ENCODE measurements at regions not wholly inside any gene's neighbourhood (a gene's known extent, or its start where the extent isn't known, plus 50 kb on each side); places are given as distances from the start of the nearest gene placed in this dataset.

- Mint-ChIP-seq H3K9me3 (no peaks in the 10 kb centered on the region), H3K36me3 (no peaks in the 10 kb centered on the region), H3K27me3 (peaks cover 3 to 5% of the 10 kb centered on the region in 2 donors), H3K4me3 (no peak overlapping the region), H3K4me1 (no peaks in the 10 kb centered on the region), H3K27ac (no peak overlapping the region)
- no peak for ATAC-seq (replicated peaks)
- no peak for DNase-seq
These were observed 130.1 kb downstream of the ADAMTS1 start for GRCh38 chr21:26715116-26715515.

- H3K27me3 Mint-ChIP-seq = no peaks in the 10 kb centered on the region
These were observed 135.1 kb downstream of the ADAMTS1 start for GRCh38 chr21:26710155-26710554.

GRCh38 chr21:26709090-26709489 lies 136.0 kb upstream of the CYYR1 start:
- H3K36me3 Mint-ChIP-seq = no peaks in the 10 kb centered on the region
- no peak for ATAC-seq (replicated peaks)
- H3K27ac Mint-ChIP-seq = no peak overlapping the region
- no peaks in the 10 kb centered on the region for H3K4me1 Mint-ChIP-seq
- H3K9me3 Mint-ChIP-seq = no peaks in the 10 kb centered on the region
- DNase-seq = no peak
- H3K4me3 Mint-ChIP-seq = no peak overlapping the region
- no peaks in the 10 kb centered on the region for H3K27me3 Mint-ChIP-seq

More at GRCh38 chr21:26710155-26710554, 135.1 kb downstream of the ADAMTS1 start:
- Mint-ChIP-seq H3K9me3 (no peaks in the 10 kb centered on the region), H3K36me3 (no peaks in the 10 kb centered on the region), H3K4me1 (no peaks in the 10 kb centered on the region), H3K4me3 (no peak overlapping the region), H3K27ac (no peak overlapping the region)
- DNase-seq = no peak
- ATAC-seq (replicated peaks) = no peak

DNA sequence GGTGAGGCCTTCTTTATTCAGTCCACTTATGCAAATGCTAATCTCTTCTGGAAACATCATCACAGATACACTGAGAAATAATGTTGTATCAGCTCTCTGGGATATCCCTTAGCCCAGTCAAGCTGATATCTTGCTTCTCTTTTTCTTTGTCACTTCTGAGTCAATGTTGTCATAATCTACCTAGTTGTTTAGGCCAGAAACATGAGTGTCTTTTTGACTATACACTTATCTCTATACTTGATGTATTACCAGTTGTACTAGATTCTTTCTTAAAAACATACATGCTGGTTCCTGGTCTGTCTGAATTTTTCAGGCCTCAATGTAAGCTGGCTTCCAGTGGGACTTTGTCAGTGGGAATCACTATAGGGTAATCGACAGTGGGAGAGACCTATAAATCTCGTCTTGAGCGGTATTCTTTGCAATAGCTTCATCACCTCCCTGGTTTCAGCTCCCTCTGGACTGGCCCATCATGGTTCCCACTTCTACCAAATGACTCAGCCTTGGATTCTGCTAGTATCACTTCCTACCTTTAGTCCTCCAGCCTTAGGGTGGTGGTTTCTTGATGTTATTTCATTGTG lies 135.2 kb upstream of the CYYR1 start:
- peak; percentile 54 to 65 for ATAC-seq (replicated peaks)
- Mint-ChIP-seq H3K4me3 (no peak overlapping the region), H3K27me3 (no peaks in the 10 kb centered on the region), H3K36me3 (no peaks in the 10 kb centered on the region), H3K27ac (no peak overlapping the region), H3K9me3 (peaks cover 1 to 2% of the 10 kb centered on the region in 2 donors), H3K4me1 (no peaks in the 10 kb centered on the region)
- no peak for DNase-seq

DNA sequence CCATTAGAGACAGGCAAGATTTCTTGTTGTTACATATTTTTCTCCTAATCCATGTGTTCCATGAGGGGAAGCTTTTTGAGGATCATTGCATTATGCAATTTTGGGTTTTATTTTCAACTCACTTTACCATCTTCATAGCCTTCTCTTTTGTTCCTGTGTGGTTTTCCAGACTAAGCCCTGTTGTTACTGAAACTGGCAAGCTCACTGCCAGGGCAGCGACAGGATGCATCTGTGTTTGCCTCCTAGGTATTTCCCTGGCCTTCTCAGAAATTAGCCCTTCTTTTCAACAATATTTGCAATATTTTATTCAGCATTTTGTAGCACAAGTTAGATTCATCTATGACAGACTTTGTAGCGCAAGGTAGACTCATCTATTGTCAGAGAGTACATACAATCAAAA lies 134.2 kb upstream of the CYYR1 start:
- DNase-seq = no peak
- Mint-ChIP-seq H3K27me3 (no peaks in the 10 kb centered on the region), H3K4me3 (no peak overlapping the region), H3K36me3 (no peaks in the 10 kb centered on the region), H3K4me1 (no peaks in the 10 kb centered on the region), H3K27ac (no peak overlapping the region), H3K9me3 (peaks cover 8 to 9% of the 10 kb centered on the region in 2 donors)
- no peak for ATAC-seq (replicated peaks)

DNA sequence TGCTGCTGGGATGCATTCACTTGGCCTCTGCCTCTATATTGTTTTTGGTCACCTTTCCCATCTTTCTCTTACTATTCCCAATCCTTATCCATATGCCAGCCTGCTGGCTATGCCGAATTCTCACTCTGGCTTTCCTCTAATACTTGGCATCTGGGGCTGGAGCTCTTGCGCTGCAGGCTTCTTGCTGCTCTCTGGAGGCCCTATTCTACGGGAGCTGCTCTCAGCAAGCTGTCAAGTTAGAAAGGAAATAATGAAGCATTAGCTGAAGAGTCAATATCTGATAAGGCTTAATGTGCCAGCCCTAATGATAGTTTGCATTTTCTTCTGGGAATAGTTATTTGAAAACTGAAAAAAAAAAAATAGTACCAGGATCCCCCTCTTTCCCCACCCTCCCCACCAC lies 125.3 kb upstream of the CYYR1 start:
- H3K4me3 Mint-ChIP-seq = no peak overlapping the region
- ATAC-seq (replicated peaks) = no peak
- H3K4me1 Mint-ChIP-seq = no peaks in the 10 kb centered on the region
- no peaks in the 10 kb centered on the region for H3K36me3 Mint-ChIP-seq
- peaks cover 5 to 11% of the 10 kb centered on the region in 2 donors for H3K27me3 Mint-ChIP-seq
- no peak overlapping the region for H3K27ac Mint-ChIP-seq
- no peak for DNase-seq
- H3K9me3 Mint-ChIP-seq = peaks cover 8 to 12% of the 10 kb centered on the region in 2 donors

- Mint-ChIP-seq H3K27ac (no peak overlapping the region), H3K9me3 (peaks cover under 1 to 2% of the 10 kb centered on the region in 2 donors), H3K4me1 (peaks cover 0 to 2% of the 10 kb centered on the region in 2 donors), H3K4me3 (no peak overlapping the region), H3K27me3 (peaks cover 1 to 10% of the 10 kb centered on the region in 2 donors), H3K36me3 (peaks cover 0 to 2% of the 10 kb centered on the region in 2 donors)
- no peak for DNase-seq
- no peak for ATAC-seq (replicated peaks)
These were observed 118.3 kb upstream of the CYYR1 start for GRCh38 chr21:26691416-26691815.

DNA sequence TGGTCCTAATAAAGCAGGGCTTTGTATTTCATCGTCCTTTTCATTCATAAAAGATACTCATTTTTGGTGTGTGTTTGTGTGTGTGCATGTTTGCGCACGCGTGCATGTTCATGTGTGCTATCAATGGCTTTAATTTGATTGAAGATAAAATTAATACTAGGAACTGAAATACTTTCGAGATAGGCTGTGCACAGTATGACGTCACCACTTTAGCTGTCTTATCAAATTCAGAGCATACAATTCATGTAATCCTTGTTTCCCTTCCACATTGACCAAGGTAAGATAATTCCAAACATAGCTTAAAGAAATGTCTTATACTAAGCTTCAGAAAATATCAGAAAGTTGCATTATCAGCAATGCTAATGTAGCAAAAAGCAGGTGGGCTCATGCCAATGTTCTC lies 113.6 kb upstream of the CYYR1 start:
- ATAC-seq (replicated peaks) (no peak), DNase-seq (no peak)
- Mint-ChIP-seq H3K27ac (no peak overlapping the region), H3K4me1 (peaks cover 3 to 5% of the 10 kb centered on the region in 2 donors), H3K9me3 (peaks cover 4% of the 10 kb centered on the region in 2 donors), H3K36me3 (peaks cover 3 to 4% of the 10 kb centered on the region in 2 donors), H3K4me3 (no peak overlapping the region), H3K27me3 (peaks cover 6 to 7% of the 10 kb centered on the region in 2 donors)

DNA sequence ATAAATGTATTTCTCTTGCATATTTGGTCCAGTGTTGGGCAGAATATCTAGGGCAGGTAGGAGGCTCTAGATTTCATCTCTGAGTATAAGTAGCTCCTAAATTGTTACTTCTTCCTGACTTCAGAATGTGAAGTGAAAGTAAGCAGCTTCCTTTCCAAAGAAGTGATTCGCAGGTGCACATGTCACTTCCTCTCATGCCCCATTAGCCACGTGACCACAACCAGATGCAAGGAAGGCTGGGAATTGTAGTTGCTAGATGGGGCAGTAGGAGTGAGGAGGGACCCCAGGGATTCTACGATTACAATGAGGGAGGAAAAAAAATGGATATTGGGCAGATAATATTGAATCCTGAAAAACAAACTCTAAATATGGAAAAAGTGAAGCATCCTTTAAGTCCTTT lies 113.2 kb upstream of the CYYR1 start:
- Mint-ChIP-seq H3K27ac (peak overlapping the region; percentile 38), H3K4me3 (no peak overlapping the region), H3K9me3 (peaks cover 4% of the 10 kb centered on the region in 2 donors), H3K4me1 (peaks cover 3 to 5% of the 10 kb centered on the region in 2 donors), H3K36me3 (peaks cover 3 to 4% of the 10 kb centered on the region in 2 donors), H3K27me3 (peaks cover 6 to 7% of the 10 kb centered on the region in 2 donors)
- peak; percentile 99 to 100 for ATAC-seq (replicated peaks)
- peak; percentile 46 for DNase-seq

- H3K4me1 Mint-ChIP-seq = peaks cover 3 to 5% of the 10 kb centered on the region in 2 donors
- no peak for DNase-seq
- no peak for ATAC-seq (replicated peaks)
- H3K36me3 Mint-ChIP-seq = peaks cover 3 to 4% of the 10 kb centered on the region in 2 donors
- H3K9me3 Mint-ChIP-seq = peaks cover 4% of the 10 kb centered on the region in 2 donors
- H3K4me3 Mint-ChIP-seq = no peak overlapping the region
- H3K27ac Mint-ChIP-seq = no peak overlapping the region
- peaks cover 6 to 7% of the 10 kb centered on the region in 2 donors for H3K27me3 Mint-ChIP-seq
These were observed 111.8 kb upstream of the CYYR1 start for GRCh38 chr21:26684889-26685288.

DNA sequence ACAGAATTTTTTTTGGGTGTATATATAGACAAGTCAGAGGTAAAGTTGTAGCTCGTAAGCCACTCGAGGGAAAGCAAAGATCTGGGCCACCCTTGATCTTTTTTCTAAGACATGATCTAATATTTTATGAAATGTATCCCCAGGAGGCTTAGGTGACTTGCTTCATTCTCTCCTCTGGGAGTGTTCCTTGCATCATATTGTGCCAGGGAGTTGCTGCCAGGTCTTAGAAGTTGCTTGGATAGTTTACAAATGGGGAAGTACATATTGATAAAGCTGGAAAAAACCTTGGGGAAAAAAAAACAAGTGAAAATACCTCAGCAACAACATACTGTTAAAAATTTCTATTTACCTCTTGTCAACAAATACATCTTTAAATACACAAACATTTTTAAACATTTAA lies 110.9 kb upstream of the CYYR1 start:
- no peak overlapping the region for H3K27ac Mint-ChIP-seq
- no peak overlapping the region for H3K4me3 Mint-ChIP-seq
- ATAC-seq (replicated peaks) (no peak), DNase-seq (no peak)
- peaks cover 3 to 5% of the 10 kb centered on the region in 2 donors for H3K4me1 Mint-ChIP-seq
- peaks cover 3 to 4% of the 10 kb centered on the region in 2 donors for H3K36me3 Mint-ChIP-seq
- H3K27me3 Mint-ChIP-seq = peaks cover 6 to 7% of the 10 kb centered on the region in 2 donors
- peaks cover 4% of the 10 kb centered on the region in 2 donors for H3K9me3 Mint-ChIP-seq

- peaks cover 12 to 14% of the 10 kb centered on the region in 2 donors for H3K27me3 Mint-ChIP-seq
- no peaks in the 10 kb centered on the region for H3K36me3 Mint-ChIP-seq
- no peak for DNase-seq
- H3K4me3 Mint-ChIP-seq = no peak overlapping the region
- H3K27ac Mint-ChIP-seq = no peak overlapping the region
- H3K9me3 Mint-ChIP-seq = no peaks in the 10 kb centered on the region
- ATAC-seq (replicated peaks) = no peak
- H3K4me1 Mint-ChIP-seq = no peaks in the 10 kb centered on the region
These were observed 106.2 kb upstream of the CYYR1 start for GRCh38 chr21:26679284-26679683.

GRCh38 chr21:26674323-26674722 lies 101.2 kb upstream of the CYYR1 start:
- Mint-ChIP-seq H3K36me3 (no peaks in the 10 kb centered on the region), H3K27ac (no peak overlapping the region), H3K9me3 (no peaks in the 10 kb centered on the region), H3K27me3 (peaks cover 10 to 34% of the 10 kb centered on the region in 2 donors), H3K4me1 (no peaks in the 10 kb centered on the region), H3K4me3 (no peak overlapping the region)
- DNase-seq = no peak
- no peak for ATAC-seq (replicated peaks)

GRCh38 chr21:26669215-26669764 lies 96.2 kb upstream of the CYYR1 start:
- Mint-ChIP-seq H3K4me1 (no peaks in the 10 kb centered on the region), H3K36me3 (no peaks in the 10 kb centered on the region), H3K9me3 (peaks cover 9 to 10% of the 10 kb centered on the region in 2 donors), H3K27me3 (peaks cover 4 to 34% of the 10 kb centered on the region in 2 donors), H3K4me3 (no peak overlapping the region), H3K27ac (no peak overlapping the region)
- no peak for ATAC-seq (replicated peaks)
- no peak for DNase-seq

DNA sequence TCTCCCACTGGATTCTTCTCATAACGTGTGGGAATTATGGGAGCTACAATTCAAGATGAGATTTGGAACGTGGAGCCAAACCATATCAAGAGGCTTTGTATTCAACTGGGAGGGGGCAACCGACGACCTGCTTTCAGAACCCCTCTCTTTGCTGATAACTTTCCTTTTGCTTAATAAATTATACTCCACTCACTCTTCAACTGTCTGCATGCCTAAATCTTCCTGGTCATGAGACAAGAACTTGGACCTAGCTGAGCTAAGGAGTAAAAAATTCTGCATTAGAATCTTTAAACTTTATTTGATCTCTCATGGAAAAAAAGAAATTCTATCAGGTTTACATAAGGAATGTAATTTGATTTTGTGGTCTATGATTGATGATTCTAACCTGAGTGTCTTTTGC lies 86.7 kb upstream of the CYYR1 start:
- H3K36me3 Mint-ChIP-seq = no peaks in the 10 kb centered on the region
- no peak overlapping the region for H3K27ac Mint-ChIP-seq
- no peak overlapping the region for H3K4me3 Mint-ChIP-seq
- H3K27me3 Mint-ChIP-seq = peaks cover 0 to 10% of the 10 kb centered on the region in 2 donors
- no peaks in the 10 kb centered on the region for H3K4me1 Mint-ChIP-seq
- DNase-seq (no peak), ATAC-seq (replicated peaks) (no peak)
- peaks cover 3 to 5% of the 10 kb centered on the region in 2 donors for H3K9me3 Mint-ChIP-seq
